GM12878 (cell line): ENCODE measurements at regions not wholly inside any gene's neighbourhood (a gene's known extent, or its start where the extent isn't known, plus 50 kb on each side); places are given as distances from the start of the nearest gene placed in this dataset.
"Not testable (repeated sequence)": the region's sequence is repeated elsewhere in the genome, so short reads cannot be mapped to it uniquely, and the experiment has no call there.

Experiments
- ATAC-seq: fragments of 200-7000 bp; cut with Tn5 transposase; 3 replicates; pipeline ENCODE4 v1.9.1; 2020; ENCODE audit warnings: mild to moderate bottlenecking, moderate library complexity
- BruUV-seq: library from RNA; stranded (reverse); fragments of 400-500 nt; replicated peaks from 2 replicates; lab custom pipeline; 2021; lab: Mats Ljungman, UMichigan
- CTCF ChIA-PET: fragments of 300-600 bp; sonication (Branson Sonifier 250); formaldehyde crosslinking; extraction: SDS; loops from one replicate; lab custom pipeline; 2021; ENCODE audit warnings: inconsistent platforms; lab: Yijun Ruan, JAX
- POLR2A ChIA-PET: fragments of 350-600 bp; formaldehyde crosslinking; extraction: SDS; loops from one replicate; lab custom pipeline; 2021; ENCODE audit warnings: inconsistent platforms; lab: Charles Lee
- RAD21 ChIA-PET: fragments of 300-600 bp; sonication (Branson Sonifier 250); formaldehyde crosslinking; loops from one replicate; lab custom pipeline; 2023; ENCODE audit warnings: antibody characterized with exemption; ENCODE audit not compliant: unreplicated experiment; lab: Charles Lee
- SMC1A ChIA-PET: fragments of 300-600 bp; sonication (Branson Sonifier 250); formaldehyde crosslinking; loops from one replicate; lab custom pipeline; 2023; ENCODE audit not compliant: unreplicated experiment, uncharacterized antibody; lab: Charles Lee
- DNase-seq: peaks from one replicate; pipeline ENCODE4 v3.0.0-alpha.2; 2011; ENCODE audit warnings: low read depth, low spot score
- FAIRE-seq: peaks from 3 replicates; lab custom pipeline; 2011; peaks lifted over from hg19 to GRCh38; lab: Jason Lieb, UNC
- H2AFZ ChIP-seq: 2 replicates; pipeline ENCODE4 v1.6.0; 2011; ENCODE audit warnings: low read depth, low read length, control low read depth; ENCODE audit not compliant: control insufficient read depth
- H3K27ac ChIP-seq: 2 replicates; pipeline ENCODE4 v1.5.1; 2011; ENCODE audit warnings: control low read depth; ENCODE audit not compliant: control insufficient read depth, insufficient read depth
- H3K27me3 ChIP-seq, 2 experiments: replicated peaks in 1 of 2; 2 replicates each; pipeline versions ENCODE4 v1.6.0 to v1.6.1; 2011; ENCODE audit warnings: low read length in 1 of 2; ENCODE audit not compliant: control insufficient read depth in 2 of 2, insufficient read depth in 2 of 2
- H3K36me3 ChIP-seq, 2 experiments: 2 replicates each; pipeline ENCODE4 v1.5.1; 2011; ENCODE audit warnings: low read length in 1 of 2; ENCODE audit not compliant: control insufficient read depth in 2 of 2, insufficient read depth in 2 of 2
- H3K4me1 ChIP-seq: 2 replicates; pipeline ENCODE4 v1.6.1; 2011; ENCODE audit warnings: mild to moderate bottlenecking, low read length, moderate library complexity, mixed read lengths; ENCODE audit not compliant: control insufficient read depth, insufficient read depth
- H3K4me2 ChIP-seq: 2 replicates; pipeline ENCODE4 v1.6.0; 2011; ENCODE audit warnings: control low read depth; ENCODE audit not compliant: control insufficient read depth, insufficient read depth
- H3K4me3 ChIP-seq: fragments of 200-600 bp; sonication (generic); 2 replicates; pipeline ENCODE4 v1.5.1; 2016
- H3K79me2 ChIP-seq: 2 replicates; pipeline ENCODE4 v1.6.0; 2011; ENCODE audit warnings: low read length; ENCODE audit not compliant: control insufficient read depth, insufficient read depth
- H3K9ac ChIP-seq: 2 replicates; pipeline ENCODE4 v1.8.0; 2011; ENCODE audit warnings: low read length, control low read depth, mixed read lengths; ENCODE audit not compliant: control insufficient read depth, insufficient read depth
- H3K9me3 ChIP-seq: replicated peaks from 3 replicates; pipeline ENCODE4 v1.5.1; 2011; ENCODE audit warnings: mild to moderate bottlenecking, low read length; ENCODE audit not compliant: control insufficient read depth, insufficient read depth
- H4K20me1 ChIP-seq: 2 replicates; pipeline ENCODE4 v1.6.0; 2011; ENCODE audit not compliant: control insufficient read depth, insufficient read depth
- WGBS: methylation state at CpG from one replicate; pipeline ENCODE4 v1.1.6; 2016; ENCODE audit warnings: low lambda C conversion rate; ENCODE audit not compliant: insufficient replicate concordance, insufficient coverage; ENCODE audit errors: missing lambda C conversion rate; 5-methylcytosine and 5-hydroxymethylcytosine counted together
- in situ Hi-C: fragments of 300-500 bp; cut with MboI; formaldehyde crosslinking; loops from 9 replicates; pipeline ENCODE4 v1.14.3; 2018; ENCODE audit warnings: mixed read lengths
- intact Hi-C: fragments of 100-400 bp; cut with micrococcal nuclease; formaldehyde crosslinking; loops from one replicate; pipeline ENCODE4 v1.14.2; 2022; ENCODE audit not compliant: unreplicated experiment

- H3K4me1 ChIP-seq, intact Hi-C loops, H3K27me3 ChIP-seq, H3K27ac ChIP-seq, H4K20me1 ChIP-seq, CTCF ChIA-PET, ATAC-seq, H3K36me3 ChIP-seq, BruUV-seq, H3K4me2 ChIP-seq, in situ Hi-C loops, RAD21 ChIA-PET, POLR2A ChIA-PET, H3K79me2 ChIP-seq, FAIRE-seq, H3K9ac ChIP-seq, H3K9me3 ChIP-seq, DNase-seq, SMC1A ChIA-PET, H2AFZ ChIP-seq, H3K4me3 ChIP-seq: not testable (repeated sequence)
- WGBS, result no CpG with 5 or more reads among the region's 4 CpGs
These were observed 360.2 kb downstream of the OR4F29 start for GRCh38 chr1:91279-91678.

- FAIRE-seq, POLR2A ChIA-PET: not testable (repeated sequence)
- no CpG with 5 or more reads among the region's 9 CpGs for WGBS
These were observed 363.4 kb downstream of the OR4F29 start for GRCh38 chr1:88110-88509.

GRCh38 chr1:79152-79551 is 372.3 kb downstream of the OR4F29 start:
- H3K9ac ChIP-seq, H3K4me1 ChIP-seq, in situ Hi-C loops, RAD21 ChIA-PET, POLR2A ChIA-PET, H3K27me3 ChIP-seq, H3K79me2 ChIP-seq, H3K4me2 ChIP-seq, FAIRE-seq, DNase-seq, ATAC-seq, intact Hi-C loops, H2AFZ ChIP-seq, H3K9me3 ChIP-seq, H3K27ac ChIP-seq, CTCF ChIA-PET, H3K36me3 ChIP-seq, SMC1A ChIA-PET, H4K20me1 ChIP-seq, H3K4me3 ChIP-seq, BruUV-seq: not testable (repeated sequence)
- no CpG with 5 or more reads among the region's 3 CpGs for WGBS

More at GRCh38 chr1:88110-88509, 363.4 kb downstream of the OR4F29 start:
- in situ Hi-C loops, ATAC-seq, H3K27ac ChIP-seq, SMC1A ChIA-PET, H3K4me2 ChIP-seq, H3K9me3 ChIP-seq, DNase-seq, H3K79me2 ChIP-seq, H4K20me1 ChIP-seq, H3K4me1 ChIP-seq, BruUV-seq, intact Hi-C loops, H2AFZ ChIP-seq, H3K27me3 ChIP-seq, RAD21 ChIA-PET, H3K36me3 ChIP-seq, CTCF ChIA-PET, H3K9ac ChIP-seq, H3K4me3 ChIP-seq: not testable (repeated sequence)

- RAD21 ChIA-PET, H3K27ac ChIP-seq, SMC1A ChIA-PET, POLR2A ChIA-PET, H3K27me3 ChIP-seq, H4K20me1 ChIP-seq, H3K9me3 ChIP-seq, BruUV-seq, ATAC-seq, in situ Hi-C loops, H3K9ac ChIP-seq, FAIRE-seq, H3K36me3 ChIP-seq, H3K4me1 ChIP-seq, intact Hi-C loops, H2AFZ ChIP-seq, CTCF ChIA-PET, H3K4me3 ChIP-seq, DNase-seq, H3K79me2 ChIP-seq, H3K4me2 ChIP-seq: not testable (repeated sequence)
- no CpG with 5 or more reads among the region's 2 CpGs for WGBS
These were observed 386.4 kb downstream of the OR4F29 start, which contains the start of gene OR4F5 for GRCh38 chr1:65119-65518. Gene OR4F5, plus strand, starts transcription at chr1:65419.
